ENCODE measurements at regions not wholly inside any gene's neighbourhood (a gene's known extent, or its start where the extent isn't known, plus 50 kb on each side); places are given as distances from the start of the nearest gene placed in this dataset.
"Not testable (repeated sequence)": the region's sequence is repeated elsewhere in the genome, so short reads cannot be mapped to it uniquely, and the experiment has no call there.

DNA sequence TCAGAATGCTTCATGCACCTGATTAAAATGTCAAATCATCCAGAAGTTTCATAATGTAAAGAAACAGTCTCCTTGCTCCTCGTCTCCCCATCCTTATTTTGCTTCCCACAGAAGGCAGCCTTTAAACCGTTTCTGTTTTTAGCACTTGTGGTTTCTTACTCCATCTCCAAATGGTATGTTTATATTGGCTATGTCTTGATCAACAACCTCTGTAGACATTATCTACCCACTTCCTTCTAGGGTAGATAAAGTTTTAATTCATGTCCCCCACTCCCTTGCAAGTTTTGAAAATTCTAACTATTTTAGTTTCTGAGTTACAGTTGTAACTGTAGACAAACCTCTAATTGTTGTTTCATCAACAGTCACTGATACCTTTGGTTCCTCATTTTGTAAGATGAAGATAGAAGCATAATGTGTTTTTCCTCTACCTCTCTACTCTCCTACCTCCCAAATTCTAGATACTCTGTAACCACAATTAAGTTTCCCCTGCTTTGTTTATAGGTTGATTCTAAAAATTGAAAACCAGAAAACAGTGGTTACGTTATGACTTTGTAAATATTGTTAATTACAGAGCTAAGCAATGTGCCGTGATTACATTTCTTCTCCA lies 291.7 kb upstream of the GATB start:
- Histone ChIP-seq H3K4me1 (ENCODE audit: control insufficient read depth, insufficient read depth, low read length) (no peaks in the 10 kb centered on the region), H3K27ac (ENCODE audit: extremely low read depth, low read depth, low read length) (no peak overlapping the region), H3K9me3 (ENCODE audit: control insufficient read depth, insufficient read depth, low read depth, low read length) (no peaks in the 10 kb centered on the region), H3K4me3 (ENCODE audit: low read depth, low read length) (no peak overlapping the region), H3K36me3 (ENCODE audit: control insufficient read depth in 2 of 2, insufficient read depth in 1 of 2, low read length in 2 of 2) (no peaks in the 10 kb centered on the region)
- no peak for TF ChIP-seq ZNF521 (tag by site-specific recombination; IDR thresholded peaks at IDR 0.05)
- TF ChIP-seq, protein P1, sequence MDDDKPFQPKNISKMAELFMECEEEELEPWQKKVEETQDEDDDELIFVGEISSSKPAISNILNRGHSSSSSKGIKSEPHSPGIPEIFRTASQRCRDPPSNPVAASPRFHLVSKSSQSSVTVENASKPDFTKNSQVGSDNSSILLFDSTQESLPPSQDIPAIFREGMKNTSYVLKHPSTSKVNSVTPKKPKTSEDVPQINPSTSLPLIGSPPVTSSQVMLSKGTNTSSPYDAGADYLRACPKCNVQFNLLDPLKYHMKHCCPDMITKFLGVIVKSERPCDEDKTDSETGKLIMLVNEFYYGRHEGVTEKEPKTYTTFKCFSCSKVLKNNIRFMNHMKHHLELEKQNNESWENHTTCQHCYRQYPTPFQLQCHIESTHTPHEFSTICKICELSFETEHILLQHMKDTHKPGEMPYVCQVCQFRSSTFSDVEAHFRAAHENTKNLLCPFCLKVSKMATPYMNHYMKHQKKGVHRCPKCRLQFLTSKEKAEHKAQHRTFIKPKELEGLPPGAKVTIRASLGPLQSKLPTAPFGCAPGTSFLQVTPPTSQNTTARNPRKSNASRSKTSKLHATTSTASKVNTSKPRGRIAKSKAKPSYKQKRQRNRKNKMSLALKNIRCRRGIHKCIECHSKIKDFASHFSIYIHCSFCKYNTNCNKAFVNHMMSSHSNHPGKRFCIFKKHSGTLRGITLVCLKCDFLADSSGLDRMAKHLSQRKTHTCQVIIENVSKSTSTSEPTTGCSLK (tag by site-specific recombination; IDR thresholded peaks at IDR 0.05), result no peak
- TF ChIP-seq ZBTB17 (tag by site-specific recombination; IDR thresholded peaks at IDR 0.05), result no peak
- no peak for TF ChIP-seq ZNF248 (tag by site-specific recombination; IDR thresholded peaks at IDR 0.05)
- ChIA-PET POLR2A (no interaction called here), CTCF (interaction anchor here (0.5 kb wide), 1 partner anchor 23 kb away, joined by 3 read pairs; no protein-coding TSS in a partner anchor)

DNA sequence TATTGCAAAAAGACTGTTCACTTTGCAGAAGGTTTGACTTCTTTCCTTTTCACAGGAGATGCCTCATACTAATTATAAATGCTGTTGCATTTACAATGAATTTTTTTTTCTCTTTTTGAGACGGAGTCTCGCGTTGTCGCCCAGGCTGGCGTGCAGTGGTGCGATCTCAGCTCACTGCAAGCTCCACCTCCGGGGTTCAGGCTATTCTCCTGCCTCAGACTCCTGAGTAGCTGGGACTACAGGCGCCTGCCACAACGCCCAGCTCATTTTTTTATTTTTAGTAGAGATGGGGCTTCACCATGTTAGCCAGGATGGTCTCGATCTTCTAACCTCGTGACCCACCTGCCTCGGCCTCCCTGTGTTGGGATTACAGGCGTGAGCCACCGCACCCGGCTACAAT lies 290.5 kb upstream of the GATB start:
- H3K27ac ChIP-seq (ENCODE audit: extremely low read depth, low read depth, low read length); POLR2A ChIA-PET; H3K4me3 ChIP-seq (ENCODE audit: low read depth, low read length); H3K36me3 ChIP-seq (ENCODE audit: control insufficient read depth in 2 of 2, insufficient read depth in 1 of 2, low read length in 2 of 2); H3K9me3 ChIP-seq (ENCODE audit: control insufficient read depth, insufficient read depth, low read depth, low read length); CTCF ChIA-PET; H3K4me1 ChIP-seq (ENCODE audit: control insufficient read depth, insufficient read depth, low read length): not testable (repeated sequence)

DNA sequence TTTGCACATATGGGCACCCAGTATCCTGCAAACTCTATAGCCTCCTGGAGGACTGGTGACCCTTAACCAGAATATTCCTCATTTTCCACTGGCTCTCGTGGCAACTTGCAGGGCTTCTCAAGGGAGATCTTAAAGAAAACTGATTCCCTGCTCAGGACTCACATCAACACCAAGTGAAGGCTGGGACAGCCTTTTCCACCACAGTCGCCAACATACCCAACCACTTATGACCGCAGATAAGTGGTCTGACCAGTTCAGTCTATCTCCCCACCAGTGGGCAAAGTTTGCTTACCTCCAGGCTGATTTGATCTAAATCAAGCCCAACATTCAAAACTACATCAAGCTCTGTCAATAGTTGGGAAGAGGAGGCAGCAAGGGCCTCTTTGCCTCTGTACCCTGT lies 289.3 kb upstream of the GATB start:
- no peaks in the 10 kb centered on the region for H3K36me3 ChIP-seq (ENCODE audit: control insufficient read depth in 2 of 2, insufficient read depth in 1 of 2, low read length in 2 of 2)
- no peak for TF ChIP-seq ZNF558 (tag by site-specific recombination; IDR thresholded peaks at IDR 0.05)
- no peak for TF ChIP-seq ZNF585B (tag by site-specific recombination; IDR thresholded peaks at IDR 0.05)
- no peak for TF ChIP-seq ZNF23 (tag by site-specific recombination; IDR thresholded peaks at IDR 0.05; ENCODE audit: borderline replicate concordance)
- TF ChIP-seq, protein P2, sequence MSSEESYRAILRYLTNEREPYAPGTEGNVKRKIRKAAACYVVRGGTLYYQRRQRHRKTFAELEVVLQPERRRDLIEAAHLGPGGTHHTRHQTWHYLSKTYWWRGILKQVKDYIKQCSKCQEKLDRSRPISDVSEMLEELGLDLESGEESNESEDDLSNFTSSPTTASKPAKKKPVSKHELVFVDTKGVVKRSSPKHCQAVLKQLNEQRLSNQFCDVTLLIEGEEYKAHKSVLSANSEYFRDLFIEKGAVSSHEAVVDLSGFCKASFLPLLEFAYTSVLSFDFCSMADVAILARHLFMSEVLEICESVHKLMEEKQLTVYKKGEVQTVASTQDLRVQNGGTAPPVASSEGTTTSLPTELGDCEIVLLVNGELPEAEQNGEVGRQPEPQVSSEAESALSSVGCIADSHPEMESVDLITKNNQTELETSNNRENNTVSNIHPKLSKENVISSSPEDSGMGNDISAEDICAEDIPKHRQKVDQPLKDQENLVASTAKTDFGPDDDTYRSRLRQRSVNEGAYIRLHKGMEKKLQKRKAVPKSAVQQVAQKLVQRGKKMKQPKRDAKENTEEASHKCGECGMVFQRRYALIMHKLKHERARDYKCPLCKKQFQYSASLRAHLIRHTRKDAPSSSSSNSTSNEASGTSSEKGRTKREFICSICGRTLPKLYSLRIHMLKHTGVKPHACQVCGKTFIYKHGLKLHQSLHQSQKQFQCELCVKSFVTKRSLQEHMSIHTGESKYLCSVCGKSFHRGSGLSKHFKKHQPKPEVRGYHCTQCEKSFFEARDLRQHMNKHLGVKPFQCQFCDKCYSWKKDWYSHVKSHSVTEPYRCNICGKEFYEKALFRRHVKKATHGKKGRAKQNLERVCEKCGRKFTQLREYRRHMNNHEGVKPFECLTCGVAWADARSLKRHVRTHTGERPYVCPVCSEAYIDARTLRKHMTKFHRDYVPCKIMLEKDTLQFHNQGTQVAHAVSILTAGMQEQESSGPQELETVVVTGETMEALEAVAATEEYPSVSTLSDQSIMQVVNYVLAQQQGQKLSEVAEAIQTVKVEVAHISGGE (tag by site-specific recombination; conservative IDR thresholded peaks at IDR 0.05; ENCODE audit: low read depth), result no peak
- no peak for TF ChIP-seq GFI1B (tag by site-specific recombination; IDR thresholded peaks at IDR 0.05)
- no peak for TF ChIP-seq ZNF223 (tag by site-specific recombination; IDR thresholded peaks at IDR 0.05)
- no peak for TF ChIP-seq ZBTB1 (tag by site-specific recombination; IDR thresholded peaks at IDR 0.05)
- TF ChIP-seq ZNF155 (tag by site-specific recombination; IDR thresholded peaks at IDR 0.05), result no peak
- TF ChIP-seq, protein P3, sequence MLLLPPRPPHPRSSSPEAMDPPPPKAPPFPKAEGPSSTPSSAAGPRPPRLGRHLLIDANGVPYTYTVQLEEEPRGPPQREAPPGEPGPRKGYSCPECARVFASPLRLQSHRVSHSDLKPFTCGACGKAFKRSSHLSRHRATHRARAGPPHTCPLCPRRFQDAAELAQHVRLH (tag by site-specific recombination; IDR thresholded peaks at IDR 0.05), result no peak
- TF ChIP-seq ZSCAN23 (tag by site-specific recombination; IDR thresholded peaks at IDR 0.05), result no peak
- TF ChIP-seq WT1 (tag by site-specific recombination; IDR thresholded peaks at IDR 0.05), result no peak
- TF ChIP-seq ZNF776 (tag by site-specific recombination; IDR thresholded peaks at IDR 0.05; ENCODE audit: borderline replicate concordance), result no peak
- no peaks in the 10 kb centered on the region for H3K9me3 ChIP-seq (ENCODE audit: control insufficient read depth, insufficient read depth, low read depth, low read length)
- no peaks in the 10 kb centered on the region for H3K4me1 ChIP-seq (ENCODE audit: control insufficient read depth, insufficient read depth, low read length)
- H3K27ac ChIP-seq (ENCODE audit: extremely low read depth, low read depth, low read length), result no peak overlapping the region
- ChIA-PET POLR2A (no interaction called here), CTCF (no interaction called here)
- no peak overlapping the region for H3K4me3 ChIP-seq (ENCODE audit: low read depth, low read length)
